ENCODE measurements at regions not wholly inside any gene's neighbourhood (a gene's known extent, or its start where the extent isn't known, plus 50 kb on each side); places are given as distances from the start of the nearest gene placed in this dataset.

GRCh38 chr4:14812101-14812500, 190.2 kb upstream of the CPEB2 start:
- Histone ChIP-seq H3K79me1 (ENCODE audit: low read depth, low read length) (no peaks in the 10 kb centered on the region), H3K27me3 (replicated peaks in 1 of 4; ENCODE audit: control insufficient read depth in 3 of 4, extremely low read depth in 1 of 4, insufficient read depth in 3 of 4, low read length in 3 of 4) (no peaks in the 10 kb centered on the region; a peak in 1 of 7 replicates), H3K79me2 (ENCODE audit: control insufficient read depth in 1 of 2, insufficient read depth in 2 of 2, low read length in 2 of 2) (no peaks in the 10 kb centered on the region), H3K9me3 (ENCODE audit: insufficient read depth in 2 of 2, low read depth in 1 of 2, low read length in 1 of 2) (no peaks in the 10 kb centered on the region), H3K9ac (replicated peaks in 1 of 4; ENCODE audit: extremely low read depth in 1 of 4, low read depth in 3 of 4, low read length in 3 of 4) (no peak overlapping the region), H3K56ac (replicated peaks; ENCODE audit: insufficient read length, low read depth, low read length) (no peak overlapping the region), H3K4me1 (replicated peaks in 1 of 4; ENCODE audit: control insufficient read depth in 3 of 4, insufficient read depth in 4 of 4, low read length in 3 of 4) (no peaks in the 10 kb centered on the region), H3K4me3 (ENCODE audit: extremely low read depth in 1 of 4, insufficient read depth in 2 of 4, low read depth in 3 of 4, low read length in 4 of 4) (no peak overlapping the region), H4K5ac (ENCODE audit: insufficient read length, low read depth, low read length) (no peak overlapping the region), H2BK120ac (replicated peaks; ENCODE audit: low read depth, low read length) (no peak overlapping the region), H3K23me2 (ENCODE audit: low read depth, low read length) (no peaks in the 10 kb centered on the region), H3K14ac (ENCODE audit: insufficient read length) (no peak overlapping the region), H3K4ac (replicated peaks; ENCODE audit: insufficient read length, low read depth, low read length) (no peak overlapping the region), H2BK15ac (ENCODE audit: low read length) (no peak overlapping the region), H3K27ac (ENCODE audit: low read depth, low read length) (no peak overlapping the region), H2AK5ac (ENCODE audit: low read depth, low read length) (no peak overlapping the region), H3K18ac (ENCODE audit: extremely low read depth, low read length) (no peak overlapping the region), H4K20me1 (replicated peaks in 1 of 2; ENCODE audit: control insufficient read depth in 1 of 2, insufficient read depth in 2 of 2, low read length in 2 of 2) (no peaks in the 10 kb centered on the region), H2BK5ac (ENCODE audit: low read depth, low read length) (no peak overlapping the region), H2BK20ac (ENCODE audit: low read length) (no peak overlapping the region), H4K91ac (replicated peaks; ENCODE audit: insufficient read length, low read length) (no peak overlapping the region), H3K4me2 (ENCODE audit: insufficient read depth in 1 of 2, low read depth in 2 of 2, low read length in 2 of 2) (no peak overlapping the region), H2AFZ (ENCODE audit: low read length) (no peak overlapping the region), H3K36me3 (ENCODE audit: control insufficient read depth in 2 of 4, insufficient read depth in 4 of 4, low read length in 3 of 4) (no peaks in the 10 kb centered on the region), H3K23ac (ENCODE audit: insufficient read length) (no peak overlapping the region), H4K8ac (ENCODE audit: extremely low read depth, insufficient read depth, low read length) (no peak overlapping the region), H2BK12ac (ENCODE audit: low read depth, low read length) (no peak overlapping the region)
- no peak for FAIRE-seq
- WGBS, 2 experiments (ENCODE audit: extremely low coverage in 1 of 2, insufficient coverage in 1 of 2, insufficient read length in 1 of 2, insufficient replicate concordance in 2 of 2, low coverage in 1 of 2, low lambda C conversion rate in 2 of 2, missing lambda C conversion rate in 1 of 2) = no CpG with 5 or more reads among the region's 1 CpG
- no peak for DNase-seq (ENCODE audit: low read depth in 1 of 2, low spot score in 2 of 2)
- POLR2A ChIA-PET (ENCODE audit: partially characterized antibody) = interaction anchor here (0.9 kb wide), 1 partner anchor 11 kb away, joined by 3 read pairs; no protein-coding TSS in a partner anchor
- CTCF ChIA-PET (ENCODE audit: partially characterized antibody) = interaction anchor here (0.7 kb wide), 1 partner anchor 12 kb away, joined by 4 read pairs; no protein-coding TSS in a partner anchor
- no peak for TF ChIP-seq MAX (IDR thresholded peaks at IDR 0.05)

All from H1 (cell line).